ENCODE measurements at regions not wholly inside any gene's neighbourhood (a gene's known extent, or its start where the extent isn't known, plus 50 kb on each side); places are given as distances from the start of the nearest gene placed in this dataset.

GRCh38 chr19:30105316-30105715 is 163.3 kb downstream of the URI1 start:
- TF ChIP-seq REST (IDR thresholded peaks at IDR 0.05) (no peak), YY1 (IDR thresholded peaks at IDR 0.05) (no peak)

Data from liver (tissue), 1 donor.